GM06990 (cell line): ENCODE measurements at regions not wholly inside any gene's neighbourhood (a gene's known extent, or its start where the extent isn't known, plus 50 kb on each side); places are given as distances from the start of the nearest gene placed in this dataset.

Experiments used
- DNase-seq: peaks from one replicate; pipeline ENCODE4 v3.0.0-alpha.2; 2011; ENCODE audit not compliant: insufficient read length; ENCODE audit errors: extremely low read depth
- H3K27me3 ChIP-seq: replicated peaks from 2 replicates; pipeline ENCODE4 v1.6.0; 2011; ENCODE audit warnings: low read length; ENCODE audit not compliant: control insufficient read depth, insufficient read depth
- H3K36me3 ChIP-seq: 2 replicates; pipeline ENCODE4 v1.5.1; 2011; ENCODE audit warnings: low read length; ENCODE audit not compliant: control insufficient read depth, insufficient read depth
- H3K4me3 ChIP-seq: replicated peaks from 2 replicates; pipeline ENCODE4 v1.5.1; 2011; ENCODE audit warnings: low read depth, mild to moderate bottlenecking, control low read depth, low read length
- TF ChIP-seq, protein P1 (sequence below): IDR thresholded peaks from 2 replicates; pipeline ENCODE4 v1.5.1; 2011; ENCODE audit warnings: low read length, control low read depth, mild to moderate bottlenecking, inconsistent platforms; ENCODE audit not compliant: insufficient read depth, poor library complexity, severe bottlenecking

GRCh38 chr2:174697255-174697654 is 67.0 kb downstream of the CHRNA1 start:
- no peaks in the 10 kb centered on the region for H3K27me3 ChIP-seq
- TF ChIP-seq, protein P1, sequence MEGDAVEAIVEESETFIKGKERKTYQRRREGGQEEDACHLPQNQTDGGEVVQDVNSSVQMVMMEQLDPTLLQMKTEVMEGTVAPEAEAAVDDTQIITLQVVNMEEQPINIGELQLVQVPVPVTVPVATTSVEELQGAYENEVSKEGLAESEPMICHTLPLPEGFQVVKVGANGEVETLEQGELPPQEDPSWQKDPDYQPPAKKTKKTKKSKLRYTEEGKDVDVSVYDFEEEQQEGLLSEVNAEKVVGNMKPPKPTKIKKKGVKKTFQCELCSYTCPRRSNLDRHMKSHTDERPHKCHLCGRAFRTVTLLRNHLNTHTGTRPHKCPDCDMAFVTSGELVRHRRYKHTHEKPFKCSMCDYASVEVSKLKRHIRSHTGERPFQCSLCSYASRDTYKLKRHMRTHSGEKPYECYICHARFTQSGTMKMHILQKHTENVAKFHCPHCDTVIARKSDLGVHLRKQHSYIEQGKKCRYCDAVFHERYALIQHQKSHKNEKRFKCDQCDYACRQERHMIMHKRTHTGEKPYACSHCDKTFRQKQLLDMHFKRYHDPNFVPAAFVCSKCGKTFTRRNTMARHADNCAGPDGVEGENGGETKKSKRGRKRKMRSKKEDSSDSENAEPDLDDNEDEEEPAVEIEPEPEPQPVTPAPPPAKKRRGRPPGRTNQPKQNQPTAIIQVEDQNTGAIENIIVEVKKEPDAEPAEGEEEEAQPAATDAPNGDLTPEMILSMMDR, result peak; percentile 92
- H3K36me3 ChIP-seq, result no peaks in the 10 kb centered on the region
- H3K4me3 ChIP-seq, result no peak overlapping the region
- peak; percentile 14 for DNase-seq

GRCh38 chr2:174694920-174695319 is 69.4 kb downstream of the CHRNA1 start:
- Histone ChIP-seq H3K4me3 (no peak overlapping the region), H3K36me3 (no peaks in the 10 kb centered on the region)
- TF ChIP-seq, protein P1, result no peak

DNA sequence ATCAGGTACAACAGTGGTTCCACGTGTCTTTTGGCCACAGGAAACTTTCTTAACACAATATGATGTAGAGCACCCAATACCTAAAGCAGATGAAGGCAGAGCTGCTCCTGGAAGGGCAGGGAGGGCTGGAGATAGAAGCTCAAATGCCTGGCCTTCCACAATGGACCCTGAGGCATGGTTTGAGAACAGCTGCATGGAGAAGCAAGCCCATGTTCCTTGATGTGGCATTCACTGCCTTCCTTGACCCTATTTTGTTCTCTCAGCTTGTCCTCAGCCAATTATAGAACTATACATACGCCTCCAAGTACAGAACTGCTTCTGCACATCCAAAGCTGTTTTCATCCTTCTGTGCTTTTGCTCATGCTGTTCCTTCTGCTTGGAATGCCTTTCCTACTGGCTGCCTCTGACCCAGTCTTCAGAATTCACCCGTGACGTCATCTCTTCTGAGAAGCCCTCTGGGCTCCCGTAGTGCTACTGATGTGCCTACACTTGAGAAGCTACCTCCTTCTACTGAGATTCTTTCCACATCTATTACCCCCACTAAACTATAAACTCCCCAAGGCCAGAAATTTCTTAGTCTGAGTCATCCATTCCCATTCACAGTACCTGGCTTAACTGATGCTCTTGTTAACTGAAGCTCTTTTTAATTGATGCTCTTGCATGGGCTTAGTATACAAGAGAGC is 69.9 kb downstream of the CHRNA1 start:
- Histone ChIP-seq H3K27me3 (no peaks in the 10 kb centered on the region), H3K4me3 (no peak overlapping the region), H3K36me3 (no peaks in the 10 kb centered on the region)
- no peak for DNase-seq
- TF ChIP-seq, protein P1, result no peak

More at GRCh38 chr2:174694920-174695319, 69.4 kb downstream of the CHRNA1 start:
- no peaks in the 10 kb centered on the region for H3K27me3 ChIP-seq
- no peak for DNase-seq

DNA sequence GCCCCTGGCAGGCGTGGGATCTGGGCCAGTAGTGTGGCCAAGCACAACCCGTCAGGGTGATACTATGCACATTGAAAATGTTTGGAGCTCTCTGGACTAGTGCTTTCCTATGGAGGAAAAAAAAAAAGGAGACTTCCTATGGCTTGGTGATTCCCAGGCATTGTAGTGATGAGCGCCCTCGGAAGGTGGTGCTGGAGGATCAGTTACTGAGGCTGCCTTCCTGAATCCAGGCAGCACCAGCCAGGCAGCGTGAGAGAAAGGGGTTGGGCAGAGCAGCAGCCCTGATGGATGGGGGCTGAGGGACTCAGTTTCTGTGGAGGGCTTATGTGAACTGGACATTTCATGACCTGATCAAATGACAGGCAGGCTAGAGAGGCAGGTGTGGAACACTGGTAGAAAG is 70.9 kb downstream of the CHRNA1 start:
- H3K27me3 ChIP-seq, result no peaks in the 10 kb centered on the region
- H3K4me3 ChIP-seq, result no peak overlapping the region
- no peaks in the 10 kb centered on the region for H3K36me3 ChIP-seq
- TF ChIP-seq, protein P1, result no peak
- no peak for DNase-seq

- no peaks in the 10 kb centered on the region for H3K36me3 ChIP-seq
- no peak overlapping the region for H3K4me3 ChIP-seq
- DNase-seq, result no peak
- H3K27me3 ChIP-seq, result no peaks in the 10 kb centered on the region
- TF ChIP-seq, protein P1, result no peak
These were observed 71.9 kb downstream of the CHRNA1 start for GRCh38 chr2:174692256-174692919.
